ENCODE measurements at regions not wholly inside any gene's neighbourhood (a gene's known extent, or its start where the extent isn't known, plus 50 kb on each side); places are given as distances from the start of the nearest gene placed in this dataset.

GRCh38 chr10:36089790-36090440 lies 447.8 kb upstream of the FZD8 start:
- Histone ChIP-seq H3K9ac (ENCODE audit: low read length) (no peak overlapping the region), H3K4me2 (ENCODE audit: low read length) (no peak overlapping the region), H3K79me2 (ENCODE audit: insufficient read depth, low read length) (no peaks in the 10 kb centered on the region), H3K4me1 (ENCODE audit: insufficient read depth, low read length) (no peaks in the 10 kb centered on the region), H3K27me3 (ENCODE audit: insufficient read depth, low read length) (no peaks in the 10 kb centered on the region), H3K36me3 (ENCODE audit: insufficient read depth, low read length) (no peaks in the 10 kb centered on the region), H4K20me1 (ENCODE audit: insufficient read depth, low read length) (no peaks in the 10 kb centered on the region), H3K4me3 (ENCODE audit: insufficient read depth, low read depth, low read length) (no peak overlapping the region), H3K9me3 (ENCODE audit: insufficient read depth, low read depth, low read length) (no peaks in the 10 kb centered on the region), H2AFZ (ENCODE audit: low read depth, low read length) (no peak overlapping the region), H3K27ac (ENCODE audit: low read depth, low read length) (no peak overlapping the region)
- Mint-ChIP-seq H3K4me1 (ENCODE audit: low read depth, unreplicated experiment) (no peaks in the 10 kb centered on the region), H3K36me3 (ENCODE audit: low read depth, unreplicated experiment) (no peaks in the 10 kb centered on the region), H3K27me3 (ENCODE audit: low read depth, unreplicated experiment) (no peaks in the 10 kb centered on the region), H3K4me3 (ENCODE audit: unreplicated experiment) (no peak overlapping the region), H3K27ac (ENCODE audit: unreplicated experiment) (no peak overlapping the region), H3K9me3 (ENCODE audit: unreplicated experiment) (peaks cover 2% of the 10 kb centered on the region)
- no peak for TF ChIP-seq EZH2 (IDR thresholded peaks at IDR 0.05; ENCODE audit: insufficient read depth, low read length)
- TF ChIP-seq CTCF (IDR thresholded peaks at IDR 0.05; ENCODE audit: insufficient read depth, low read depth, low read length): no peak
- no peak for DNase-seq (ENCODE audit: low read depth)
- no peak for FAIRE-seq

DNA sequence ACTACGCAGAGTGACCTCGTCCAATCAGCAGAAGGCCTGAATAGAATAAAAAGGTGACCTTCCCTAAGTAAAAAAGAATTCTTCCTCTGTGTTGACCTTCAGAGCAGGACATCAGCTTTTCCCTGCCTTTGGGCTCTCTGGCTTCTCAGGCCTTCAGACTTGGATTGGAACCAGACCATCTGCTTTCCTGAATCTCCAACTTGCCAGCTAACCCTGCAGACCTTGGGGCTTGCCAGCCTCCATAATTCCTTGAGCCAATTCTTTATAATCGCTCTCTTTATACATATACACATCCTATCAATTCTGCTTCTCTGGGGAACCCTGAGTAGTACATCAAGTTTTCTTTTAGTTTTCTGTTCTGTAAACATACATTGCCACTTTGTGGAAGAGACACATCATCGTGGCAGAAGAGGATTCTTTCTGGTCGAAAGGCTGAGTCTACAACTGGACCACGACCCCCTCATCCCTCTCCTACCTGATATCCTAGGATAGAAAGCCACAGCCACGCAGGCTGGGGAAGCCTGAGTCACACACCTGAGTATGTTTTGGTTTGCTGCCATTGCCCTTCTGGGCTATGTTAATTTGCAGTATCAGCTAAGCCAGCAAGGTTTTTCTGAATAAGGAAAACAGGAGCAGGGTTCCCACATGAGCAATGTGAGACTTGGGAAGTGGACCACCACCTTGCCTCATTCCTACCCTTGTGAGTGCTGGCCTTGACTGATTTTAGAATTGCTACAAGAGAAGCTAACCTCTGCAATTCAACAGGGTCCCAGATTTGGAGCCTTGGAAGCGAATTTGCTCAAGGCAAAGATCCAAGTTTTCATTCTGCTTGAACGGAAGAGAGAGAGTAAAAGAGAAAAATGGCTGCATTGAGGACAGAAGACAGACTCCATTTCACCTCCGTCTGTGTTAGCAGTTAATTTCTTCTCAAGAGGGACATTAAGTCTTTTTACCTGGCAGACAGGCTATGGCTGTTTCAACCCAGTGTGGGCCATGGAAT lies 445.2 kb upstream of the FZD8 start:
- Mint-ChIP-seq H3K27ac (ENCODE audit: unreplicated experiment) (no peak overlapping the region), H3K4me1 (ENCODE audit: low read depth, unreplicated experiment) (no peaks in the 10 kb centered on the region), H3K4me3 (ENCODE audit: unreplicated experiment) (no peak overlapping the region), H3K27me3 (ENCODE audit: low read depth, unreplicated experiment) (no peaks in the 10 kb centered on the region), H3K9me3 (ENCODE audit: unreplicated experiment) (peaks cover 2% of the 10 kb centered on the region), H3K36me3 (ENCODE audit: low read depth, unreplicated experiment) (no peaks in the 10 kb centered on the region)
- H3K4me3 ChIP-seq (ENCODE audit: insufficient read depth, low read depth, low read length): no peak overlapping the region
- no peak overlapping the region for H3K9ac ChIP-seq (ENCODE audit: low read length)
- H2AFZ ChIP-seq (ENCODE audit: low read depth, low read length): no peak overlapping the region
- TF ChIP-seq CTCF (IDR thresholded peaks at IDR 0.05; ENCODE audit: insufficient read depth, low read depth, low read length) (no peak), EZH2 (IDR thresholded peaks at IDR 0.05; ENCODE audit: insufficient read depth, low read length) (no peak)
- H3K79me2 ChIP-seq (ENCODE audit: insufficient read depth, low read length): no peaks in the 10 kb centered on the region
- DNase-seq (ENCODE audit: low read depth): no peak
- no peak overlapping the region for H3K4me2 ChIP-seq (ENCODE audit: low read length)
- FAIRE-seq: no peak
- H3K27ac ChIP-seq (ENCODE audit: low read depth, low read length): no peak overlapping the region
- no peaks in the 10 kb centered on the region for H3K9me3 ChIP-seq (ENCODE audit: insufficient read depth, low read depth, low read length)
- H4K20me1 ChIP-seq (ENCODE audit: insufficient read depth, low read length): no peaks in the 10 kb centered on the region
- no peaks in the 10 kb centered on the region for H3K27me3 ChIP-seq (ENCODE audit: insufficient read depth, low read length)
- no peaks in the 10 kb centered on the region for H3K36me3 ChIP-seq (ENCODE audit: insufficient read depth, low read length)
- H3K4me1 ChIP-seq (ENCODE audit: insufficient read depth, low read length): no peaks in the 10 kb centered on the region

Data from astrocyte (in vitro differentiated cells and primary cell).